Body of pancreas (tissue), 4 donors: ENCODE measurements at regions not wholly inside any gene's neighbourhood (a gene's known extent, or its start where the extent isn't known, plus 50 kb on each side); places are given as distances from the start of the nearest gene placed in this dataset.

ENCODE experiments used
- ATAC-seq: fragments of 150-250 bp; one replicate; pipeline ENCODE4 v1.9.1; 2016
- DNase-seq, 4 donors: peaks; one replicate each; pipeline ENCODE4 v3.0.0-alpha.2; 2019
- H3K27ac ChIP-seq, 4 donors: fragments of 200-600 bp; sonication (generic); 1 replicate in 3 of 4; 2 replicates in 1 of 4; pipeline versions ENCODE4 v1.5.1 to v1.6.1; 2016 to 2019; ENCODE audit warnings: mild to moderate bottlenecking in 1 of 4, mixed read lengths in 1 of 4, moderate library complexity in 1 of 4
- H3K27me3 ChIP-seq, 2 donors: fragments of 200-600 bp; sonication (generic); one replicate each; pipeline ENCODE4 v1.6.0; 2016; ENCODE audit warnings: mild to moderate bottlenecking in 1 of 2
- H3K36me3 ChIP-seq, 2 donors: fragments of 200-600 bp; sonication (generic); replicated peaks in 1 of 2; 2 replicates each; pipeline ENCODE4 v1.5.1; 2016; ENCODE audit warnings: low read depth in 2 of 2; ENCODE audit not compliant: insufficient read depth in 1 of 2
- H3K4me1 ChIP-seq: fragments of 200-600 bp; sonication (generic); one replicate; pipeline ENCODE4 v1.6.0; 2016
- H3K4me3 ChIP-seq, 2 donors: fragments of 200-600 bp; sonication (generic); 1 replicate in 1 of 2; 2 replicates in 1 of 2; pipeline ENCODE4 v1.5.1; 2016 to 2019
- H3K9me3 ChIP-seq, 3 donors: fragments of 200-600 bp; sonication (generic); 1 replicate in 2 of 3; 2 replicates in 1 of 3; pipeline ENCODE4 v1.5.1; 2016
- CTCF ChIP-seq, 7 experiments: fragments of 450-650 bp in 4 of 7; fragments of 200-600 bp in 3 of 7; sonication (generic) in 3 of 7; IDR thresholded peaks; one replicate each; pipeline ENCODE4 v1.5.1; 2016 to 2019; ENCODE audit warnings: antibody characterized with exemption in 7 of 7
- POLR2A ChIP-seq, 3 donors: fragments of 450-650 bp; IDR thresholded peaks; one replicate each; pipeline ENCODE4 v1.6.1; 2016; ENCODE audit warnings: antibody characterized with exemption in 3 of 3, mild to moderate bottlenecking in 2 of 3
- WGBS, 2 donors: methylation state at CpG; one replicate each; pipeline ENCODE4 v1.1.5; 2017; 5-methylcytosine and 5-hydroxymethylcytosine counted together
- intact Hi-C: fragments of 100-400 bp; cut with DNase I; formaldehyde crosslinking; loops from one replicate; pipeline ENCODE4 v1.15.1; 2023

GRCh38 chr22:47847131-47847890 lies 1084.9 kb downstream of the TBC1D22A start:
- Histone ChIP-seq H3K4me3 (no peak overlapping the region), H3K9me3 (no peaks in the 10 kb centered on the region), H3K4me1 (no peaks in the 10 kb centered on the region), H3K27me3 (no peaks in the 10 kb centered on the region), H3K36me3 (no peaks in the 10 kb centered on the region), H3K27ac (no peak overlapping the region)
- no peak for ATAC-seq
- 37 to 39% methylated on average over 7 to 8 of the region's 8 CpGs for WGBS, 2 donors
- DNase-seq, result no peak
- intact Hi-C loops, result no loop called here
- TF ChIP-seq CTCF (IDR thresholded peaks at IDR 0.05) (no peak), POLR2A (IDR thresholded peaks at IDR 0.05) (no peak)

- no peak for ATAC-seq
- DNase-seq, result no peak
- no peaks in the 10 kb centered on the region for H3K36me3 ChIP-seq
- H3K9me3 ChIP-seq, result no peaks in the 10 kb centered on the region
- TF ChIP-seq POLR2A (IDR thresholded peaks at IDR 0.05), result no peak
- H3K4me3 ChIP-seq, result no peak overlapping the region
- H3K27ac ChIP-seq, result no peak overlapping the region
- no peaks in the 10 kb centered on the region for H3K27me3 ChIP-seq
- H3K4me1 ChIP-seq, result no peaks in the 10 kb centered on the region
- 25 to 38% methylated on average over 2 of the region's 2 CpGs for WGBS, 2 donors
- intact Hi-C loops, result no loop called here
Measured at GRCh38 chr22:47846206-47846605, 1083.8 kb downstream of the TBC1D22A start.

- intact Hi-C loops, result no loop called here
- TF ChIP-seq POLR2A (IDR thresholded peaks at IDR 0.05), result no peak
- TF ChIP-seq CTCF (IDR thresholded peaks at IDR 0.05), result no peak
- DNase-seq (no peak), ATAC-seq (no peak)
- no peaks in the 10 kb centered on the region for H3K27me3 ChIP-seq
- 46 to 47% methylated on average over 10 of the region's 10 CpGs for WGBS, 2 donors
- no peaks in the 10 kb centered on the region for H3K4me1 ChIP-seq
- no peak overlapping the region for H3K4me3 ChIP-seq
- H3K9me3 ChIP-seq, result no peaks in the 10 kb centered on the region
- no peaks in the 10 kb centered on the region for H3K36me3 ChIP-seq
- no peak overlapping the region for H3K27ac ChIP-seq
Measured at GRCh38 chr22:47842119-47842518, 1079.7 kb downstream of the TBC1D22A start.

GRCh38 chr22:47841156-47841555 lies 1078.7 kb downstream of the TBC1D22A start:
- Histone ChIP-seq H3K9me3 (no peaks in the 10 kb centered on the region), H3K4me1 (no peaks in the 10 kb centered on the region), H3K27me3 (no peaks in the 10 kb centered on the region), H3K27ac (no peak overlapping the region), H3K36me3 (no peaks in the 10 kb centered on the region), H3K4me3 (no peak overlapping the region)
- intact Hi-C loops, result no loop called here
- DNase-seq (no peak), ATAC-seq (no peak)
- TF ChIP-seq POLR2A (IDR thresholded peaks at IDR 0.05) (no peak), CTCF (IDR thresholded peaks at IDR 0.05) (no peak)
- WGBS, 2 donors, result 27 to 32% methylated on average over 3 of the region's 3 CpGs

GRCh38 chr22:47839595-47840227 lies 1077.3 kb downstream of the TBC1D22A start:
- no peaks in the 10 kb centered on the region for H3K9me3 ChIP-seq
- no peaks in the 10 kb centered on the region for H3K4me1 ChIP-seq
- TF ChIP-seq POLR2A (IDR thresholded peaks at IDR 0.05) (no peak), CTCF (IDR thresholded peaks at IDR 0.05) (no peak)
- no peak overlapping the region for H3K4me3 ChIP-seq
- no peaks in the 10 kb centered on the region for H3K27me3 ChIP-seq
- H3K36me3 ChIP-seq, result no peaks in the 10 kb centered on the region
- no peak for DNase-seq
- intact Hi-C loops, result no loop called here
- ATAC-seq, result no peak
- H3K27ac ChIP-seq, result no peak overlapping the region
- 59 to 63% methylated on average over 13 of the region's 13 CpGs for WGBS, 2 donors
